Neural progenitor cell (in vitro differentiated cells): ENCODE measurements at regions not wholly inside any gene's neighbourhood (a gene's known extent, or its start where the extent isn't known, plus 50 kb on each side); places are given as distances from the start of the nearest gene placed in this dataset.

Source experiments
- DNase-seq: peaks from one replicate; pipeline ENCODE4 v3.0.0-alpha.2; 2016; ENCODE audit warnings: low spot score
- H2AFZ ChIP-seq: fragments of 200-600 bp; sonication (generic); replicated peaks from 2 replicates; pipeline ENCODE4 v1.6.1; 2016; ENCODE audit warnings: antibody characterized with exemption
- H3F3A ChIP-seq: fragments of 200-600 bp; sonication (generic); 2 replicates; pipeline ENCODE4 v1.6.1; 2016; ENCODE audit warnings: antibody characterized with exemption, low read depth
- H3K27ac ChIP-seq: fragments of 200-600 bp; sonication (generic); 2 replicates; pipeline ENCODE4 v1.5.1; 2016; ENCODE audit warnings: mild to moderate bottlenecking
- H3K27me3 ChIP-seq: fragments of 200-600 bp; sonication (generic); 2 replicates; pipeline ENCODE4 v1.6.1; 2016; ENCODE audit warnings: mild to moderate bottlenecking, moderate library complexity
- H3K36me3 ChIP-seq: fragments of 200-600 bp; sonication (generic); 2 replicates; pipeline ENCODE4 v1.5.1; 2016
- H3K4me1 ChIP-seq: fragments of 200-600 bp; sonication (generic); 2 replicates; pipeline ENCODE4 v1.6.1; 2016; ENCODE audit warnings: mixed run types
- H3K4me2 ChIP-seq: fragments of 200-600 bp; sonication (generic); 2 replicates; pipeline ENCODE4 v1.6.1; 2016
- H3K4me3 ChIP-seq: fragments of 200-600 bp; sonication (generic); 2 replicates; pipeline ENCODE4 v1.5.1; 2016
- H3K79me2 ChIP-seq: fragments of 200-600 bp; sonication (generic); 2 replicates; pipeline ENCODE4 v1.6.1; 2016; ENCODE audit warnings: low read depth
- H3K9ac ChIP-seq: fragments of 200-600 bp; sonication (generic); 2 replicates; pipeline ENCODE4 v1.6.1; 2016
- H3K9me3 ChIP-seq: fragments of 200-600 bp; sonication (generic); 2 replicates; pipeline ENCODE4 v1.5.1; 2016; ENCODE audit warnings: low read depth
- H4K20me1 ChIP-seq: fragments of 200-600 bp; sonication (generic); 2 replicates; pipeline ENCODE4 v1.6.1; 2016; ENCODE audit warnings: low read depth
- H3K27ac Mint-ChIP-seq: 3 replicates; pipeline ENCODE4 v1.8.0; 2021; ENCODE audit warnings: mixed read lengths
- H3K27me3 Mint-ChIP-seq: 2 replicates; pipeline ENCODE4 v1.8.0; 2022; ENCODE audit warnings: low read depth, mild to moderate bottlenecking, inconsistent platforms, moderate library complexity, mixed read lengths; ENCODE audit not compliant: insufficient read depth
- H3K36me3 Mint-ChIP-seq: 3 replicates; pipeline ENCODE4 v1.8.0; 2021; ENCODE audit warnings: mixed read lengths
- H3K4me1 Mint-ChIP-seq: 3 replicates; pipeline ENCODE4 v1.8.0; 2021; ENCODE audit warnings: mixed read lengths
- H3K4me3 Mint-ChIP-seq: 3 replicates; pipeline ENCODE4 v1.8.0; 2021; ENCODE audit warnings: mild to moderate bottlenecking, moderate library complexity, mixed read lengths
- H3K9me3 Mint-ChIP-seq: 3 replicates; pipeline ENCODE4 v1.8.0; 2020; ENCODE audit warnings: mixed read lengths
- EZH2 ChIP-seq: fragments of 200-600 bp; sonication (generic); IDR thresholded peaks from 2 replicates; pipeline ENCODE4 v1.6.1; 2017; ENCODE audit warnings: antibody characterized with exemption, mild to moderate bottlenecking, moderate library complexity
- EZH2phosphoT487 ChIP-seq: fragments of 200-600 bp; sonication (generic); IDR thresholded peaks from 2 replicates; pipeline ENCODE4 v1.6.1; 2017; ENCODE audit warnings: antibody characterized with exemption
- TF ChIP-seq, protein P1 (sequence below): fragments of 200-600 bp; sonication (generic); IDR thresholded peaks from 2 replicates; pipeline ENCODE4 v1.5.1; 2017; ENCODE audit warnings: antibody characterized with exemption, mild to moderate bottlenecking

GRCh38 chr5:60510663-60511062, 189.3 kb downstream of the DEPDC1B start:
- peak; percentile 30 for DNase-seq
- no peak overlapping the region for H3K27ac ChIP-seq
- Mint-ChIP-seq H3K4me3 (no peak overlapping the region), H3K27ac (peak overlapping the region; percentile 10), H3K9me3 (no peaks in the 10 kb centered on the region), H3K4me1 (peaks cover 9% of the 10 kb centered on the region), H3K27me3 (no peaks in the 10 kb centered on the region), H3K36me3 (no peaks in the 10 kb centered on the region)
- H3K79me2 ChIP-seq, result no peaks in the 10 kb centered on the region
- H3K9ac ChIP-seq, result no peak overlapping the region
- no peak overlapping the region for H3K4me2 ChIP-seq
- TF ChIP-seq EZH2, result no peak
- TF ChIP-seq EZH2phosphoT487, result no peak
- TF ChIP-seq, protein P1, sequence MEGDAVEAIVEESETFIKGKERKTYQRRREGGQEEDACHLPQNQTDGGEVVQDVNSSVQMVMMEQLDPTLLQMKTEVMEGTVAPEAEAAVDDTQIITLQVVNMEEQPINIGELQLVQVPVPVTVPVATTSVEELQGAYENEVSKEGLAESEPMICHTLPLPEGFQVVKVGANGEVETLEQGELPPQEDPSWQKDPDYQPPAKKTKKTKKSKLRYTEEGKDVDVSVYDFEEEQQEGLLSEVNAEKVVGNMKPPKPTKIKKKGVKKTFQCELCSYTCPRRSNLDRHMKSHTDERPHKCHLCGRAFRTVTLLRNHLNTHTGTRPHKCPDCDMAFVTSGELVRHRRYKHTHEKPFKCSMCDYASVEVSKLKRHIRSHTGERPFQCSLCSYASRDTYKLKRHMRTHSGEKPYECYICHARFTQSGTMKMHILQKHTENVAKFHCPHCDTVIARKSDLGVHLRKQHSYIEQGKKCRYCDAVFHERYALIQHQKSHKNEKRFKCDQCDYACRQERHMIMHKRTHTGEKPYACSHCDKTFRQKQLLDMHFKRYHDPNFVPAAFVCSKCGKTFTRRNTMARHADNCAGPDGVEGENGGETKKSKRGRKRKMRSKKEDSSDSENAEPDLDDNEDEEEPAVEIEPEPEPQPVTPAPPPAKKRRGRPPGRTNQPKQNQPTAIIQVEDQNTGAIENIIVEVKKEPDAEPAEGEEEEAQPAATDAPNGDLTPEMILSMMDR, result no peak
- H2AFZ ChIP-seq, result no peak overlapping the region
- H3K9me3 ChIP-seq, result no peaks in the 10 kb centered on the region
- no peaks in the 10 kb centered on the region for H3F3A ChIP-seq
- no peaks in the 10 kb centered on the region for H3K36me3 ChIP-seq
- peaks cover 7% of the 10 kb centered on the region for H3K4me1 ChIP-seq
- H4K20me1 ChIP-seq, result no peaks in the 10 kb centered on the region
- H3K27me3 ChIP-seq, result no peaks in the 10 kb centered on the region
- no peak overlapping the region for H3K4me3 ChIP-seq

DNA sequence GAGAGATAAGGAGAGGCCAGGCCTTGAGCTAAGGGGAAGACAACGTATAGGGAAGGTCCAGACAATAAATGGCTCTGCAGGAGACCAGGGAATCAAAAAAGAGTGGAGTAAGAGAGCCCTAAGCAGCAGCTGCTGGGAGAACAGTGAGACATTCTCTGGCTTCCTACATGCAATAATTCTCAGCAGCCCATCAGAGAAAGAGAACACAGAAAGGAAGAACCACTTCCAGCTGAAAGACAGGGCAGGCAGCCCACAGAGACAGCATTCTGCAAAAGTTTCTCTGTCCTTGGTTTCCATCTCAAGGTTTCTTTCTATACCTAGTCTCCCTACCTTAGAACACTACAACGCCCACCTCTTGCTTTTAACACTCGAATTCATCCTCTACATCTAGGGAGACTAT, 189.9 kb downstream of the DEPDC1B start:
- Histone ChIP-seq H3K27me3 (no peaks in the 10 kb centered on the region), H2AFZ (no peak overlapping the region), H3K36me3 (no peaks in the 10 kb centered on the region), H3K4me1 (peaks cover 7% of the 10 kb centered on the region), H3K4me3 (no peak overlapping the region), H3K9ac (no peak overlapping the region), H3K27ac (no peak overlapping the region), H3F3A (no peaks in the 10 kb centered on the region), H3K9me3 (no peaks in the 10 kb centered on the region), H4K20me1 (no peaks in the 10 kb centered on the region), H3K4me2 (peak overlapping the region; percentile 8), H3K79me2 (no peaks in the 10 kb centered on the region)
- H3K36me3 Mint-ChIP-seq, result no peaks in the 10 kb centered on the region
- peaks cover 9% of the 10 kb centered on the region for H3K4me1 Mint-ChIP-seq
- DNase-seq, result peak; percentile 16
- H3K4me3 Mint-ChIP-seq, result no peak overlapping the region
- TF ChIP-seq EZH2 (no peak), EZH2phosphoT487 (no peak)
- TF ChIP-seq, protein P1, result no peak
- no peaks in the 10 kb centered on the region for H3K27me3 Mint-ChIP-seq
- H3K27ac Mint-ChIP-seq, result no peak overlapping the region
- no peaks in the 10 kb centered on the region for H3K9me3 Mint-ChIP-seq

- H3K36me3 ChIP-seq, result no peaks in the 10 kb centered on the region
- no peak overlapping the region for H3K9ac ChIP-seq
- Mint-ChIP-seq H3K36me3 (no peaks in the 10 kb centered on the region), H3K4me3 (no peak overlapping the region), H3K9me3 (no peaks in the 10 kb centered on the region), H3K27ac (no peak overlapping the region), H3K4me1 (peaks cover 9% of the 10 kb centered on the region), H3K27me3 (no peaks in the 10 kb centered on the region)
- TF ChIP-seq EZH2 (no peak), EZH2phosphoT487 (no peak)
- TF ChIP-seq, protein P1, result no peak
- no peak for DNase-seq
- H3K27ac ChIP-seq, result no peak overlapping the region
- H4K20me1 ChIP-seq, result no peaks in the 10 kb centered on the region
- no peak overlapping the region for H2AFZ ChIP-seq
- H3F3A ChIP-seq, result no peaks in the 10 kb centered on the region
- no peaks in the 10 kb centered on the region for H3K9me3 ChIP-seq
- H3K4me3 ChIP-seq, result no peak overlapping the region
- no peaks in the 10 kb centered on the region for H3K27me3 ChIP-seq
- H3K79me2 ChIP-seq, result no peaks in the 10 kb centered on the region
- H3K4me2 ChIP-seq, result peak overlapping the region; percentile 8
- peaks cover 7% of the 10 kb centered on the region for H3K4me1 ChIP-seq
Measured at GRCh38 chr5:60509519-60509918, 190.4 kb downstream of the DEPDC1B start.
